ENCODE measurements at regions not wholly inside any gene's neighbourhood (a gene's known extent, or its start where the extent isn't known, plus 50 kb on each side); places are given as distances from the start of the nearest gene placed in this dataset.
"Not testable (repeated sequence)": the region's sequence is repeated elsewhere in the genome, so short reads cannot be mapped to it uniquely, and the experiment has no call there.

GRCh38 chr12:19761463-19761862 is 322.2 kb downstream of the AEBP2 start:
- DNase-seq (ENCODE audit: extremely low read depth, low read depth), result no peak

- DNase-seq (ENCODE audit: extremely low read depth, low read depth), result no peak
These were observed 324.2 kb downstream of the AEBP2 start for GRCh38 chr12:19763488-19763887.

GRCh38 chr12:19764408-19764807 is 325.1 kb downstream of the AEBP2 start:
- DNase-seq (ENCODE audit: extremely low read depth, low read depth), result no peak

- DNase-seq (ENCODE audit: extremely low read depth, low read depth), result no peak
These were observed 332.6 kb downstream of the AEBP2 start for GRCh38 chr12:19771858-19772257.

GRCh38 chr12:19772776-19773175 is 333.5 kb downstream of the AEBP2 start:
- DNase-seq (ENCODE audit: extremely low read depth, low read depth), result no peak

GRCh38 chr12:19775241-19775640 is 335.9 kb downstream of the AEBP2 start:
- DNase-seq (ENCODE audit: extremely low read depth, low read depth), result no peak

GRCh38 chr12:19775976-19776375 is 336.7 kb downstream of the AEBP2 start:
- not testable (repeated sequence) for DNase-seq (ENCODE audit: extremely low read depth, low read depth)

GRCh38 chr12:19778172-19778571 is 338.9 kb downstream of the AEBP2 start:
- no peak for DNase-seq (ENCODE audit: extremely low read depth, low read depth)

GRCh38 chr12:19778797-19779196 is 339.5 kb downstream of the AEBP2 start:
- no peak for DNase-seq (ENCODE audit: extremely low read depth, low read depth)

GRCh38 chr12:19779395-19780056 is 340.2 kb downstream of the AEBP2 start:
- DNase-seq (ENCODE audit: extremely low read depth, low read depth), result no peak

GRCh38 chr12:19780460-19780859 is 341.2 kb downstream of the AEBP2 start:
- DNase-seq (ENCODE audit: extremely low read depth, low read depth), result no peak

- DNase-seq (ENCODE audit: extremely low read depth, low read depth), result no peak
These were observed 344.5 kb downstream of the AEBP2 start for GRCh38 chr12:19783547-19784444.

GRCh38 chr12:19792028-19792427 is 352.7 kb downstream of the AEBP2 start:
- no peak for DNase-seq (ENCODE audit: extremely low read depth, low read depth)

- DNase-seq (ENCODE audit: extremely low read depth, low read depth), result no peak
These were observed 354.8 kb downstream of the AEBP2 start for GRCh38 chr12:19794116-19794515.

GRCh38 chr12:19799216-19799615 is 359.9 kb downstream of the AEBP2 start:
- DNase-seq (ENCODE audit: extremely low read depth, low read depth), result no peak

- no peak for DNase-seq (ENCODE audit: extremely low read depth, low read depth)
These were observed 360.8 kb downstream of the AEBP2 start for GRCh38 chr12:19799895-19800602.

- DNase-seq (ENCODE audit: extremely low read depth, low read depth), result no peak
These were observed 361.6 kb downstream of the AEBP2 start for GRCh38 chr12:19800884-19801283.

GRCh38 chr12:19801941-19802340 is 362.6 kb downstream of the AEBP2 start:
- DNase-seq (ENCODE audit: extremely low read depth, low read depth), result no peak

- DNase-seq (ENCODE audit: extremely low read depth, low read depth), result no peak
These were observed 363.6 kb downstream of the AEBP2 start for GRCh38 chr12:19802915-19803314.

- no peak for DNase-seq (ENCODE audit: extremely low read depth, low read depth)
These were observed 365.4 kb downstream of the AEBP2 start for GRCh38 chr12:19804737-19805136.

- DNase-seq (ENCODE audit: extremely low read depth, low read depth), result no peak
These were observed 369.1 kb downstream of the AEBP2 start for GRCh38 chr12:19808371-19808770.

Data from NCI-H460 (cell line).